K562 (cell line): ENCODE measurements at regions not wholly inside any gene's neighbourhood (a gene's known extent, or its start where the extent isn't known, plus 50 kb on each side); places are given as distances from the start of the nearest gene placed in this dataset.

Source experiments
- ASH1L ChIP-seq: fragments of 450-650 bp; IDR thresholded peaks from 2 replicates; pipeline ENCODE4 v1.6.1; 2018; ENCODE audit warnings: borderline replicate concordance, mild to moderate bottlenecking, low read depth; ENCODE audit not compliant: partially characterized antibody
- BHLHE40 ChIP-seq: IDR thresholded peaks from 2 replicates; pipeline ENCODE4 v1.6.1; 2011; ENCODE audit warnings: low read length, improper control_type of control experiment
- CBX1 ChIP-seq: sonication (generic); IDR thresholded peaks from 2 replicates; pipeline ENCODE4 v1.6.1; 2016; ENCODE audit warnings: antibody characterized with exemption, low read depth, mild to moderate bottlenecking
- CBX3 ChIP-seq, 2 experiments: IDR thresholded peaks; 1 replicate in 1 of 2; 2 replicates in 1 of 2; pipeline ENCODE4 v1.6.1; 2012; ENCODE audit warnings: inconsistent platforms in 2 of 2, low read length in 2 of 2, borderline replicate concordance in 1 of 2, control low read depth in 1 of 2
- ELF4 ChIP-seq: fragments of 450-650 bp; formaldehyde crosslinking; IDR thresholded peaks from 2 replicates; pipeline ENCODE4 v1.4.0; 2022; ENCODE audit warnings: missing genetic modification characterization
- FOSL1 ChIP-seq: fragments of 200-800 bp; sonication (Bioruptor generic); conservative IDR thresholded peaks from 2 replicates; pipeline ENCODE4 v1.6.1; 2016; ENCODE audit warnings: missing genetic modification characterization, missing compliant biosample characterization
- HDAC2 ChIP-seq: fragments of 450-650 bp; IDR thresholded peaks from 2 replicates; pipeline ENCODE4 v1.6.1; 2016; ENCODE audit warnings: mild to moderate bottlenecking
- JUN ChIP-seq, 2 experiments: sonication (generic) in 1 of 2; formaldehyde crosslinking in 1 of 2; IDR thresholded peaks; 2 replicates each; pipeline versions ENCODE4 v1.6.1 to v1.8.0; 2012 to 2022; ENCODE audit warnings: borderline replicate concordance in 2 of 2, mild to moderate bottlenecking in 2 of 2, improper control_type of control experiment in 1 of 2, low read depth in 1 of 2, low read length in 1 of 2, missing genetic modification reagents in 1 of 2
- RBM22 ChIP-seq: fragments of 200-400 bp; formaldehyde crosslinking; IDR thresholded peaks from 2 replicates; pipeline ENCODE4 v1.6.1; 2018; ENCODE audit warnings: low read length, low read depth; ENCODE audit not compliant: poor library complexity, severe bottlenecking
- SAFB2 ChIP-seq: fragments of 200-400 bp; formaldehyde crosslinking; IDR thresholded peaks from 2 replicates; pipeline ENCODE4 v1.6.1; 2018; ENCODE audit warnings: borderline replicate concordance, low read length, low read depth, moderate library complexity; ENCODE audit not compliant: severe bottlenecking
- SREBF1 ChIP-seq: fragments of 150-350 bp; IDR thresholded peaks from 2 replicates; pipeline ENCODE4 v1.6.1; 2014; ENCODE audit warnings: antibody characterized with exemption, low read depth, low read length, borderline replicate concordance
- TRIM24 ChIP-seq, 2 experiments: fragments of 450-650 bp; IDR thresholded peaks; 2 replicates each; pipeline ENCODE4 v1.6.1; 2016
- ZFX ChIP-seq: sonication (generic); formaldehyde crosslinking; IDR thresholded peaks from 2 replicates; pipeline ENCODE4 v1.8.0; 2022; ENCODE audit warnings: mild to moderate bottlenecking, missing genetic modification reagents, moderate library complexity
- TF ChIP-seq, protein P1 (sequence below): fragments of 250-450 bp; sonication (Bioruptor Pico); IDR thresholded peaks from 2 replicates; pipeline ENCODE4 v1.5.1; 2021; ENCODE audit warnings: mild to moderate bottlenecking

DNA sequence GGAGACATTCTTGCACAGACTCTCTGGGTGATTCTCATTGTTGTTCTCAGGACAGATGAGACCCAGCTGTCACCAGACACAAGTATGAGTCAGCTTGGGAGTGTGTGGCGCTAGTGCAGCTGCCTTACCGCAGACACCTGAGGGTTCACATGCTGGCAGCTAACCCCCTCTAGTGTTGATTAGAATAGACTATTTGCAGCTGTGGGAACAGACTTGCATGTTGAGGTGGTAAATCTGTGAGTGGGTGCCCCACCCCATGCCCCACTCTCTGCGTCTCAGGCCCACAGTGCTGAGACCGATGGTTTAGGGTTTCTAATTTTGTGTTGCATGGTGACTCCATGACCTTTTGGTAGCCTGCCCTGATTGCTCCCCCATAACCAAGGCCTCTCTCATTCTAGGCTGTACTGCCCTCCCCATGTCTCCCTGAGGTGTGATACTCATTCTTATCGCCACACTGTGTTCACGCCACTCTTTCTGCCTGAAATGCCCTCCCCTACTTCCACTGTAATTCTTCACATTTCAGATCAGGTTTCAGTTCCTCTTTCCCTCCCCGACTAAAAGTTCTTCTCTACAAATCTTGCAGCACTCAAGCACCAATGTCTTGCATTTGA, 73.7 kb upstream of the KIRREL3 start (continued):
- TF ChIP-seq SREBF1 (no peak), FOSL1 (tag) (peak; percentile 43), BHLHE40 (peak; percentile 63), CBX3 (IDR thresholded peaks at IDR 0.05; ENCODE audit: borderline replicate concordance in 1 of 2, low read length in 2 of 2) (no peak), ASH1L (no peak), HDAC2 (no peak), ZFX (no peak), JUN (IDR thresholded peaks at IDR 0.05; ENCODE audit: borderline replicate concordance, low read depth, low read length) (0 out of 2 replicates have a peak, but pooled peaks have one; percentile 19), JUN (CRISPR knock-in tag; IDR thresholded peaks at IDR 0.05; ENCODE audit: borderline replicate concordance) (no peak), TRIM24 (IDR thresholded peaks at IDR 0.05) (no peak), RBM22 (no peak), ELF4 (CRISPR knock-in tag) (no peak), SAFB2 (no peak), CBX1 (no peak)
- TF ChIP-seq, protein P1, sequence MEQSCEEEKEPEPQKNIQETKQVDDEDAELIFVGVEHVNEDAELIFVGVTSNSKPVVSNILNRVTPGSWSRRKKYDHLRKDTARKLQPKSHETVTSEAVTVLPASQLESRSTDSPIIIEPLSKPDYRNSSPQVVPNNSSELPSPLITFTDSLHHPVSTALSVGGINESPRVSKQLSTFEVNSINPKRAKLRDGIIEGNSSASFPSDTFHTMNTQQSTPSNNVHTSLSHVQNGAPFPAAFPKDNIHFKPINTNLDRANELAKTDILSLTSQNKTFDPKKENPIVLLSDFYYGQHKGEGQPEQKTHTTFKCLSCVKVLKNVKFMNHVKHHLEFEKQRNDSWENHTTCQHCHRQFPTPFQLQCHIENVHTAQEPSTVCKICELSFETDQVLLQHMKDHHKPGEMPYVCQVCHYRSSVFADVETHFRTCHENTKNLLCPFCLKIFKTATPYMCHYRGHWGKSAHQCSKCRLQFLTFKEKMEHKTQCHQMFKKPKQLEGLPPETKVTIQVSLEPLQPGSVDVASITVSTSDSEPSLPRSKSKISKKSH (CRISPR knock-in tag): no peak
